Tibial artery (tissue), 4 donors: ENCODE measurements at regions not wholly inside any gene's neighbourhood (a gene's known extent, or its start where the extent isn't known, plus 50 kb on each side); places are given as distances from the start of the nearest gene placed in this dataset.

ENCODE experiments used
- DNase-seq, 2 donors: peaks; one replicate each; pipeline ENCODE4 v3.0.0-alpha.2; 2019
- H3K27ac ChIP-seq, 2 donors: fragments of 200-600 bp; sonication (generic) in 1 of 2; 1 replicate in 1 of 2; 2 replicates in 1 of 2; pipeline ENCODE4 v1.5.1; 2018 to 2019; ENCODE audit warnings: mild to moderate bottlenecking in 1 of 2
- H3K27me3 ChIP-seq, 2 donors: fragments of 200-600 bp; sonication (generic) in 1 of 2; one replicate each; pipeline versions ENCODE4 v1.5.1 to v1.6.0; 2016 to 2019
- H3K36me3 ChIP-seq, 3 donors: fragments of 200-600 bp; sonication (generic) in 2 of 3; one replicate each; pipeline ENCODE4 v1.5.1; 2016 to 2019; ENCODE audit warnings: mild to moderate bottlenecking in 2 of 3
- H3K4me1 ChIP-seq, 4 donors: fragments of 200-600 bp; sonication (generic) in 2 of 4; 1 replicate in 3 of 4; 2 replicates in 1 of 4; pipeline ENCODE4 v1.5.1; 2016 to 2019
- H3K4me3 ChIP-seq, 2 donors: fragments of 200-600 bp; sonication (generic) in 1 of 2; 1 replicate in 1 of 2; 2 replicates in 1 of 2; pipeline ENCODE4 v1.5.1; 2018 to 2019; ENCODE audit warnings: mild to moderate bottlenecking in 2 of 2
- H3K9me3 ChIP-seq, 3 donors: fragments of 200-600 bp; sonication (generic) in 1 of 3; one replicate each; pipeline ENCODE4 v1.5.1; 2016 to 2019
- CTCF ChIP-seq, 2 experiments: fragments of 200-600 bp in 1 of 2; fragments of 450-650 bp in 1 of 2; IDR thresholded peaks; one replicate each; pipeline ENCODE4 v1.5.1; 2017 to 2019; ENCODE audit warnings: antibody characterized with exemption in 2 of 2, mild to moderate bottlenecking in 1 of 2, moderate library complexity in 1 of 2
- intact Hi-C: fragments of 100-400 bp; cut with DNase I; formaldehyde crosslinking; loops from one replicate; pipeline ENCODE4 v1.15.0; 2023; ENCODE audit warnings: low total_unique reads

DNA sequence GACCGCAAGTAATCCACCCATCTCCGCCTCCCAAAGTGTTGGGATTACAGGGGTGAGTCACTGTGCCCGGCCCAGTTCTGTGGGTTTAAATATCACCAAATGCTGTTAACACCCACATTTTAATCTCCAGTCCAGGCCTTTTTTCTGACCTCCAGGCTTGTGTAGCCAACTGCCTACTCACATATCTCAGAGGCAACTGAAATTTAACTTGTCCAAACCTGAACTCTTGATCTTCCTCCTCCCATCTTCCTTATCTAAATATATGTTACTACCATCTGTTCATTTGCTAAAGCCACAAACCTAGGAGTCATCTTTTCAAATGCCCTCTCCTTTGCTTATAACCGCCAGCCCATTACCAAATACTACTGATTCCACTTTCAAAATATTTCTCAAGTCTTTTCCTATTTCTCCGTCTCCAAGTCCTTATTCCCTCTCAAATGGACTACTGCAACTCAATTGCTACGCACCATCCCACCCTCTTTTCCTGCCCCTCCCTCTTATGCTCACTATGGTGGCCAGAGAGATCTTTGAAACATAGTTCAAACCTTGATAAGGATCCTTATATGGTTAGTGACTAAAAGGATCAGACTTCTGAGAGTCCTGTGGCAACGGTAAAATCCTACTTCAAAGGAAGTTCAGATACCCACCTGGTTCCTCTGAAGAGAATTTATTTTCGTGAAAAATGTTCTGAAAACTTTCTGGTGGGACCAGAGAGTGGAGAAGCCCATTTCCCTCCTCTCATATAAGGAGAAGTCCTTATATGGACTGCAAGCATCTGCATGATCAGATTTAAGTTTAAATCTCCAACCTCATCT is 78.5 kb upstream of the CDC42BPA start:
- TF ChIP-seq CTCF (IDR thresholded peaks at IDR 0.05): no peak
- no peak for DNase-seq
- Histone ChIP-seq H3K27me3 (no peaks in the 10 kb centered on the region), H3K27ac (no peak overlapping the region), H3K4me3 (no peak overlapping the region), H3K9me3 (no peaks in the 10 kb centered on the region), H3K36me3 (no peaks in the 10 kb centered on the region), H3K4me1 (peaks cover 0 to 9% (median 4%) of the 10 kb centered on the region in 4 donors)
- intact Hi-C loops: no loop called here

GRCh38 chr1:227395426-227396028 is 77.2 kb upstream of the CDC42BPA start:
- no peak overlapping the region for H3K4me3 ChIP-seq
- no peaks in the 10 kb centered on the region for H3K27me3 ChIP-seq
- H3K36me3 ChIP-seq: no peaks in the 10 kb centered on the region
- DNase-seq: no peak
- H3K9me3 ChIP-seq: no peaks in the 10 kb centered on the region
- H3K27ac ChIP-seq: no peak overlapping the region
- TF ChIP-seq CTCF (IDR thresholded peaks at IDR 0.05): no peak
- intact Hi-C loops: no loop called here
- peaks cover 0 to 9% (median 4%) of the 10 kb centered on the region in 4 donors for H3K4me1 ChIP-seq

GRCh38 chr1:227392984-227393764 is 74.9 kb upstream of the CDC42BPA start:
- Histone ChIP-seq H3K36me3 (no peaks in the 10 kb centered on the region), H3K9me3 (no peaks in the 10 kb centered on the region), H3K4me1 (peaks cover 0 to 18% (median 9%) of the 10 kb centered on the region in 4 donors), H3K4me3 (no peak overlapping the region), H3K27ac (no peak overlapping the region), H3K27me3 (no peaks in the 10 kb centered on the region)
- no peak for DNase-seq
- intact Hi-C loops: no loop called here
- no peak for TF ChIP-seq CTCF (IDR thresholded peaks at IDR 0.05)

- Histone ChIP-seq H3K9me3 (no peaks in the 10 kb centered on the region), H3K4me3 (no peak overlapping the region), H3K27me3 (no peaks in the 10 kb centered on the region), H3K4me1 (peaks cover 0 to 11% (median 7%) of the 10 kb centered on the region in 4 donors), H3K36me3 (no peaks in the 10 kb centered on the region), H3K27ac (no peak overlapping the region)
- no peak for TF ChIP-seq CTCF (IDR thresholded peaks at IDR 0.05)
- intact Hi-C loops: no loop called here
- DNase-seq: no peak
Observed at GRCh38 chr1:227391879-227392278, 73.6 kb upstream of the CDC42BPA start.

- intact Hi-C loops: no loop called here
- TF ChIP-seq CTCF (IDR thresholded peaks at IDR 0.05): no peak
- no peaks in the 10 kb centered on the region for H3K9me3 ChIP-seq
Observed at GRCh38 chr1:227391211-227391610, 72.9 kb upstream of the CDC42BPA start.

More at GRCh38 chr1:227391211-227391610, 72.9 kb upstream of the CDC42BPA start:
- Histone ChIP-seq H3K4me3 (no peak overlapping the region), H3K36me3 (no peaks in the 10 kb centered on the region), H3K27ac (no peak overlapping the region), H3K27me3 (no peaks in the 10 kb centered on the region), H3K4me1 (peaks cover 0 to 11% (median 7%) of the 10 kb centered on the region in 4 donors)
- no peak for DNase-seq
